ENCODE measurements at regions not wholly inside any gene's neighbourhood (a gene's known extent, or its start where the extent isn't known, plus 50 kb on each side); places are given as distances from the start of the nearest gene placed in this dataset.

DNA sequence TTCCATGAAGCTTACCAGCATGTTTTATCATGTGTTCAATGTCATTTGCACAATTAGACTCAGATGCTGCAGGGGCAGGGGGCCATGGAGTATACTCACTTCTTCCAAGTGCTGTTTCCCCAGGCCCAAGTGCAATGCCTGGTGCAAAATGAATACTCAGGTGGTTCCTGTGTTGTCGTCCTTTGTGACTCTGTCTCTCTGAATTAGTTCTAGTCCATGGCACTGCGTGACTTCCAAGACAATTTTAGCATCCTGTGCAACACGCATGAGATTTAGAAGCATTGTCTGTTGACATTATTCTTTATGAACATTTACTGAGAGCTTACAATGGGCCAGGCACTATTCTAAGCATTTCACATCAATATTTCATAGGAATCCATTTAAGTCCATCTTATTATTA lies 769.7 kb upstream of the RBFOX1 start:
- no peak for DNase-seq

DNA sequence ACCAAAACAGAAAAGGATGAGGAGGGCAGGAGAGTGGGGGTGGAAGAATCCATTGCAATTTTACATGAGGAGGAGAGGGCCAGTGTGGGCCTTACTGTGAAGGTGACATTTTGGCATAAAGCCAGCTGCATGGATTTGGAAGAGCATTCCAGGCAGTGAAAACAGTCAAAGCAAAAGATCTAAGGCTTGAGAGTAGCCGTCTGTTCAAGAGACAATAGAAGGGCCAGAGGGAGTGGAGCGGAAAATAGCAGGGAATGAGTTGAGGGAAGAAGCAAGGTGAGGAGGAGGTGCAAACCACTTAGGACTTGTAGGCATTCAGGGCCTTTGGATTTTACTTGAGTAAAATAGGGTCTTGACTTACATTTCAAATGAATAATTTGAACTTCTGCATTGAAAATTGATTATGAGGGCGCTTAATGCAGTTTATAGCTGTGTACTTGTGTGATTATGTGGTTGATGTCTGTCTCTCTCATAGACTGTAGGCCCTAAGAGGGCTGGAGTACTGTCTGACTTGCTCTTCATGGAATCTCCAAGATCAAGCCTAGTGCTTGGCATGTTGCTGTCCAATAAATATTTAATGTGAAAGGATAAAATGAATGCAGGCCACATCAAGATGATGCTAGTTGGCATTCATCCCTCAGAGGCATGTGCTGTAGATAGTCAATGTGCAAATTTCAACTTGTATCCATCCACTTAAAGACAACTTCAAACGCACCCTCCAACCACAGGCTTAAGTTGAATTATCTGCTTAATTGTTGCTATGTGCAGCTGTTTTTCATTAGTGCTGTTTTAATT lies 772.1 kb upstream of the RBFOX1 start:
- no peak for DNase-seq

DNA sequence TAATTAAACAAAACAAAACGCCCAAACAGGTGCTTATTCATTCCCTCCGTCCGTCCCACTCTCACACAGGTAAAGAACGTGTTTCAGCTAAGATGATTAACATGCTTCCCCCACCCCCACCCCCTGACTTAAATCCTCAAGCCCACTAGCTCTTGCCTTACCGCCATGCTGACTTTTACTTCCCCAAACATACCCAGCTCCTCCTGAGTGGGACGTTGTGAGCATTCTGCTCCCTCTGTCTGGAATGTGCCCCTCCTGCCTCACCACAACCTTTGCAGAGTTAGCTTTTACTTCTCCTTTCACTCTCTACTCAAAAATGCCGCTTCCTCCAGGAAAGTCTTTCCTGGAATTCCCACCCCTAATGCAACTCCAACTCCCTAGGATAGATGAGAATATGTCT lies 774.0 kb upstream of the RBFOX1 start:
- no peak for DNase-seq

DNA sequence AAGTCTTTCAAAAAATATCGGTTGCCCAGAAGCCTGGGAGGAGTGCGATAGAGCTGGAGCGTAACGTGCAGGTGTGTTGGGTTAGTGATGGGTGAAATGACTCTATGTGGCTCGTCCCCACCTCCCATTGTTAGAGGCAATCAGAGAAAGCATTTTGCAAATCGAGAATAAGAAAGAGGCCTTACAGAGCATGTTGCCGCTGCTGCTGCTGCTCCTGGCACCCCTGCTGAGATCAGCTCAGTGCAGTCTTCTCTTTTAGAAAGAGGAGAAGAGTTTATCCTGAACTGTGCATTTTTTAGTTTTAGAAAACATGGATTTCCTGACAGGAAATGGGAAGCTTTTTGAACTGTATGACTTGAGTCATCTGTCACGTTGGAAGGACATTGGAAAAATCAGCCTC lies 774.5 kb upstream of the RBFOX1 start:
- no peak for DNase-seq

DNA sequence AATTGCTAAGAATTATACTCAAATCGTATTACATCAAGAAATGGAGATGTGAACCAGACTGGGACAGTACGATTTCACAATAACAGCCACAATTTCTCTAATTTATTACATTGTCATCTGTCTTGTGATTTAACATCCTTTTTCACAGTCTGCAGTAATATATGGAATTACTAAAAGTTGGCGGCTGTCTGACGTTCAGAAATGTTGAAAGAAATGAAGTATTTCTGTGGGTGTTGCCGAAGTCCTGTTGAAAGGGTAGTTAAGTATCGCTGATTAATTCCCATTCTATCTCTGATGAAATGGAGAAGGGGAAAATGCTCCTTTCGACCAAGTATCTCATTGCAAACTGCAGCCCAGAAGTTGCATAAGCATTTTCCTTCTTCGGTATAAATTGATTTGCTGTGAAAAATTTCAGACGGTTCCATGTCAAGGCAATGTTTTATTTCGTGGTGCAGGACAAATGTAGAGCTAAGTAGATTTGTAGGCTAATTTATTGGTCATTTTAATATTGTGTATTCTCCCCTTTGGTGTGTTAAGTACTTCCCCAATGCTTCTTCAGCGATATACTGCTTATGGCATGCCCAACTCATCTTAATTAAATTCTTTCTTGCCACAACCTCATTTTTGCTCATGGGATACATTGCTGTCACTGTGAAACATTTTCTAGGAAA lies 775.2 kb upstream of the RBFOX1 start:
- DNase-seq = no peak

DNA sequence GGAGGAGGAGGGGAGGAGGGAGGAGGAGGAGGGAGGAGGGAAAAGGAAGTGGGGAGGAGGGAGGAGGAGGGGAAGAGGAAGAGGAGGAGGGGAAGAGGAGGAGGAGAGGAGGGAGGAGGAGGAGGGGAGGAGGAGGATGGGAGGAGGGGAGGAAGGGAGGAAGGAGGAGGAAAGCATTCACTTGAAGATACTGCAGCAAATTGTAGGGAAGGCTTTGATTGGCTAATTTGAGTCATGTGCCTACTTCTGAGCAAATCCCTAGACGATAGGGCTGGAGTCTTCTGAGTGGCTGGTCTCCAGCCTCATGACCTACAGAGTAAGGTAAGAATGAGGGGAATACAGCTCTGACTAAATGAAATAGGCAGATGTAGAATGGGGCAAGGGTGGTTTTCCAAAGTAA lies 783.2 kb upstream of the RBFOX1 start:
- DNase-seq = no peak

DNA sequence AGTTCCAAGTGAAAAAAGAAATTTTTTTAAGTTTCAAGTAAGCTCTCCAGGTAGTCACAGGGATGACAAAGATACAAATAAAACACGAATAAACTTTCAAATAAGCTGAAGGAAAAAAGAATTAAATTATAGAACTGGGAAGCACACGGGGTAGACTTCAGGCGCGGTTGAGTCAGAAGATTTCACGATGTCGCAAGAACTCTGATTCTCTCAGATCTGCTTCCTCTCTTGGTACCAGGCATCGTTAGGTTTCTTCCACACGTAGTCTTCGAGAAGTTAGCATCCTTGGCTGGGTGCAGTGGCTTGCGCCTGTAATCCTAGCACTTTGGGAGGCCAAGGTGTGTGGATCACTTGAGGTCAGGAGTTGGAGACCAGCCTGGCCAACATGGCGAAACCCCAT lies 784.1 kb upstream of the RBFOX1 start:
- no peak for DNase-seq

DNA sequence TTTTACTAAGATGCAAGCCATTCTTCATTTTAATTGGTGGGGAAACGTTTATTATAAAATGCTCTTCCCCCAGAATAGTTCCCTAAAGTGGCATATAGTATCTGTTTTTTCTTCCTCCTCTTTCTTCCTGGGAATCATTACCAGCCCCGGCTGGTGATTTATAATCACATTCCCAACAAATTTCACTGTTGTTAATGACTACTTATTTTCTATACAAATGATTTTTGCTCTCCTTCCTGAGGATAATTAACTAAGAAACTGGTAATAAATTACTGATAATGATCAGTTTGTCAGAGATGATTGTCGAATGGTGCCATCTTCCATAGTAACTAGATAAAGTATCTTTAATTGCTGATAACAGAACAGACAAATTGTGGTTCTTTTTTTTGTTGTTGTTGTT lies 785.5 kb upstream of the RBFOX1 start:
- DNase-seq = no peak

DNA sequence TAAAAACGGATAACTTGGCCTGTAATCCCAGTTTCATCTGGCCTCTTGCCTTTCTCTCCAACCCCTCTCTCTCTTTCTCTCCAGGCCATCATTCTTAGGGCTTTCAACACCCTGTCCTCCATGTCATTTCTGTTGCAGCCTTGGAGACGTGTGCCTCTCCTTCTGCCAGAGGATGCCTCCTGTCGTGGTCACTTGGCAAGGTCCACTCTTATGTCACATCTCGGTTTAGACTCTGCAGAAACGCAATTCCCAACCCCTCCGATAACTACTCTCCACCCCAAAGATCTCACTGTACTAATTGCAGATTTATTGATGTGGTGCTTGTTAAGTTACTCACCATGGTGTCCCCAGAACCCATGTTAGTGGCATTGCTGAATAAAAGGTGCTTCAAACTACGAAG lies 787.3 kb upstream of the RBFOX1 start:
- no peak for DNase-seq

DNA sequence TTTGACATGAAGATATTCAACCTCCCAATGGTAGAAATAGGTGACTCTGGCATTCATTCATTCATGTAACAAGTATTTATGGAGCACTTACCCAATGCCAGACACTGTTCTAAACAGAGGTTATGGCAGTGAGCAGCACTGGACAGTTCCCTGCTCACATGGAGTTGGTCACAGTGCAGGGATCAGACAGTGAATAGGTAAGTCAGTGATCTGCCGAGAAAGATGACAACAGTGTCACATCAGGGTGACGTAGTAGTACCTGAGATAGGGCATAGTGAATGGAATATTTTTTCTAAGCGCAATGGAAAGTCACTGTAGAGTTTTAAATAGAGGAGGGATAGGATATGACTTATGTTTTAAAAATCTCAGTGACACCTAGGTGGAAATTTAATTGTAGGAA lies 791.4 kb upstream of the RBFOX1 start:
- no peak for DNase-seq

DNA sequence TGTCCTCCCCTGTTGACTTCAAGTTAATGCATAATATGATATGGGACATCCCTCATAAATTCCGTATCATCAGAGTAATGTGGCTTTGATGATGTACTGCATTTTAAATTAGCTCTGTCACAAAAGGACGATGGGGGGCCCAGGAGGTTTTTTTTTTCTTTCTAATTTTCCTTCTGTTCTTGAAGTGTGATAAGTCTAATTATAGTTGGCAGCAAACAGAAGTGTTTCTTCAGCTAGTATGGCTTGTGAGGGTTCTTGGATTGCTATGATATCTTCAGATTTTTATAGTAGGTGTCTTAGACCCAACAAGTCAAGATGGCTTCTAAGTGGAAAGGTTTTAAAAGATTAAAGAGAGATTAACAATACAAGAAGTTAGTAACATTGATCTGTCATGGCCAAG lies 796.2 kb upstream of the RBFOX1 start:
- no peak for DNase-seq

DNA sequence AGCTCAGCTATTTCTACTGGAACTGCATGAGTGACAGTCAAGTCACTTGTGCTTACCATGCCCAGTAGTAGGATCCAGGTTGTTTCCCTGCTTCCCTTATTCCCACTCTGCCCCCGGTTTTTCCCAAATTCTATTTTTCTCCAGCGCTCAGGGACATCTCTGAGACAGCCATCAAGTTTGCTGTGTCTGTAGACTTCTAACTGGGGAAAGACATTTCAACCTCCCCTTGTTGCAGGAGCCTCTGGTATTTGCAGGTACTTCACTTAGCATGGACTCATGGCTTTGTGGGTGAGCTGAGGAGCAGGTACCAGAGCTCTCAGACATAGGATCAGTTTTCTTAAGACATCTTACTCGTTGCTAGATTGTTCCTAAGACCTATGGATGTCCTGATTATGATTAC lies 801.6 kb upstream of the RBFOX1 start:
- DNase-seq = no peak

DNA sequence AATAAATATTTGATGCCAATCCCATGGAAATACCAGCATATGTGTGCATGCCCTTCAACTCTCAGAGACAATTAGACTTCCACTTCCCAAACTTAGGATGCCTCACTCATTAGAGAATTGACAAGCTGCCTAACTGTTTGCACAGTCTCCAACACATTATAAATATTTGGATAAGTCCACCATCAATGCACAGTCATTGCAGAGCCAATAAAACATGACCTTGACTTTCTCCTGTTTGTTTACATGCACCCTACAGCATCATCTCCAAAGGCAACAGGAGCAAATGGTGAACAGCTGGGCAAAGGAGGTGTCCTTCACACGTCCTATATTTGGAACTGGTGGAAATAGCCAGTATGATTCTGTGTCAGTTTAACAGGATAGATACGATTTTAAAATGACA lies 804.4 kb upstream of the RBFOX1 start:
- DNase-seq = no peak

DNA sequence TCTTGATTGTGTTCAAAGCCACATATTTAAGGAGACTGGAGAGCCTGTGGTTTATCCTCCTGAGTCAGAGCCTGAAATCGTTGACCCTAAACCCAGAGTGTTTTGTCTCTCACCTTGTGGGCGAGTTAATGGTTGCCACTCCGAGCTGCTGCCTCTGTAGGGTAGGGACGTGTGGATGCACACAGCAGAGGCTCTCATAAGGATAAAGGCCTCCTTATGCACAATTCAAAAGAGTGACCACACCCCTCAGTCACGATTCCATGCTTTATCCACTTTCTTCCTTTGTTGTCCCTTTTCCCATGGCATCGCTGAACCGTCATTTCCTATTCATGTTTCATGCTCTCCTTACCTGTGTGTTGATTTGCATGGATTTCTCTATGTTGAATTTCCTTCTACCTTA lies 805.0 kb upstream of the RBFOX1 start:
- no peak for DNase-seq

DNA sequence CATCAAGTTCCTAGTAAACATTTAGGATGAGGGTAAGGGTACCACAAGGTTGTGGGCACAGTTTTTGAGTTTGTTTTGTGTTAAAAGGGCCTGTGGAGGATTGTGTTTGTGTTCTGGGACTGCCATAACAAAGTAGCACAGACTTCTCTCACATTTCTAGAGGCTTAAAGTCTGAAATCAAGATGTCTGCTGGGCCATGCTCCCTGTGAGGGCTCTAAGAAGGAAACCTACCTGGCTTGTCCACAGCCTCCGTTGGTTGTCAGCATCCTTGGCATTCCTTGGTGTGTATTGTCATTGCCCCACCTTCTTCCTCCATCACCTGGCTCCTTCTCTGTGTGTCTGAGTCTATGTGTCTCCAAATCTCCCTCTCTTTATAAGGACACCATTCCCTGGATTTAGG lies 808.1 kb upstream of the RBFOX1 start:
- DNase-seq = no peak

DNA sequence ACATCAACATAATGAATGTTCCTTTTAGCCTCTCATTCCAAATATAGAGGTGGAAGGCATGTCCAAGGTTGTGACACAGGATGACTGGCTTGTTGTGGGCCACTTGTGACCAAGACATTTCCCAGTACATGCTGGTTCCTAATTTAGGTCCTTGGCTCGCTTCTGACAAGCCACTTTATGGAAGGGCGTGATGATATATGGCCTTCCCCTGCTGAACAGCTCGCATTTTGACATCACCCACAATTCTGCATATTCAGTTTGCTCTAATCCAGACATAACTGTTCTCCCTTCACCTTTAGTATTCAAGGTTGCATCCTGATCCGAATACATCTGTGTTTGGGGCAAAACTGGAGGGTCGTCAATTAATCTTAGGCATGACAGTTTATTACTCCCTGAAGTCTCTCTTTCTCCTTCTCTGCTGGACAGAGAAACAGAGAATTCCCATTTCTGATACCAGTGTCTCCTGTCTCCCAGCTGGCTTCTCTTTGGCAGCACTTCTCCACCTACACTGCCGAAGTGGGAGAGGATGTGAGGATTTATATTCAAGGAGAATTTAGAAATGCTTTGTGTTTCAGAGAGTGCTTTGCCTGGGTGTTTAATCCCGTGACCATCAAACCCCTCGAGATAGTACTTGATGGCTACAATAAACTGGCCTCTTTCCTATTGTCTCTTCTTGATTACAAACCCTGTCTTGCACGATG lies 815.5 kb upstream of the RBFOX1 start:
- no peak for DNase-seq

DNA sequence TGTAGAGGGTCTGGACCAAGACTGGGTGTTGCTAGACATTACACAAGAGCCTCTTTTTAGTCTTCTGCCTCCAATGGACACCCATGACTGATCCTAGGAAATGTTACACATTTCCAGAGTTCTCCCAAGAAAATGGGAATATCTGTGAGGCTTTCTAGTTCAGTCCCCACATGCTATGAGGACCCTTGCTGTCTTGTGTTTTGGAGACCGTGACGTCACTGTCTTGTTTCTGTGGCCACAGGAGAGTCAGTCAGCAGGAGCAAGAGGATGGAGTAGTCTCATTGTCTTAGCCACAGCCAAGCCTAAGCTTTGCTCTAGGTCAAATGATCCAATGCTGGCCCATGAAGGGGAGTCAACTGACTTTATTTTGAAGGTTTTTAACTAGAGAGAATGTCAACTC lies 820.1 kb upstream of the RBFOX1 start:
- DNase-seq = no peak

DNA sequence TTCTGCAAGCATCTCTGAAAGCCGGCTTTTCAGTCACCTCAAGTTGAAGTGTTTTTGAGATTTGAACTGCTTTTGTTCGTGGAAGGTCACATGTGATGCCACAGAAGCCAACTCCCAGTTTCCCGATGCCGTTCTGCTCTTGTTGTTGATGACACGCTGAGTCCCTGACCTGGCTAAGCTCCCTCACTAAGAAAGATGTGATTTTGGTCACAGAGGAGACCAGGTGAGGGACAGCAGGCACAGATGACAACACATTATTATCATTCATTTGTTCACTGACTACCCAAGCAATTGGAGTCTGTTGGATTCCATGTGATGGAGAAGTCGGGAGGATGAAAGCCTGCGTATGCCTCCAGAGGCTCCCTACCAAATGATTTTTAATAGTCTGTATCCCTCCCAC lies 822.4 kb upstream of the RBFOX1 start:
- DNase-seq = no peak

DNA sequence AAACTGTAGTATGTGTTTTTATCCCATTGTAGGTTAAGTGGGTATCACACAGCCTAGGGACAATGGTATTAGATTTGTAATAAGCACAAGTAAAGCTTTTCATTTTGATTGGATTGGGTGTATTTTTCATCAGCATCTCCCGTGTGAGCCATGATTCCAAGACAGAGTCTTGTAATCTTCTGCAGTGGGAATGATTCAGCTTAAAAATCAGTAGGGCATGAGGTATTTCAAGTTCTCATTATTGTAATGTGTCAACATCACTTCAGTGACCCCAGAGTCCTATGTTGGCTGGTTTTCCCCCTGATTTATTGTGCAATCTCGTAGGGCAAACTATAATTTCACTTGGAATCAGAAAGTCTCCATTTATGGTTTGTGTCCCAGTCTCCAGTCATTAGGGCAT lies 833.2 kb upstream of the RBFOX1 start:
- DNase-seq = no peak

DNA sequence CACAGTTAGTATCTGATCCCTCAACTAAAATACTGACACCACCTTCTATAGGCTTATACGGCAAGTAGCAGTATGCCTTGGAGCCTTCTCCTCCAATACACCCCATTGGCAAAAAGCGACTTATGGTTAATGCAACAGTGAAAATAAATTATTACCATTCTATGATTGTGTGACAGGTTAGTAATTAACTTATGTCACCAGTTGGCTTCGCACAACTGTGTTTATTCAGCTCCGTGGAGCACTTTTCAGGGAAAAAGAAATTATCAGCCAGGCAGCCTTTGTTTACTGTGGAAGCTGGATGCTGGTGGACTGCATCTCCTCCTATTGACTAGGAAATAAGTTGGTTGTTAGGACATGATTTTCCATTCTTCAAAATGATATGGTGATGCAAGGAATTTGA lies 833.8 kb upstream of the RBFOX1 start:
- DNase-seq = no peak

DNA sequence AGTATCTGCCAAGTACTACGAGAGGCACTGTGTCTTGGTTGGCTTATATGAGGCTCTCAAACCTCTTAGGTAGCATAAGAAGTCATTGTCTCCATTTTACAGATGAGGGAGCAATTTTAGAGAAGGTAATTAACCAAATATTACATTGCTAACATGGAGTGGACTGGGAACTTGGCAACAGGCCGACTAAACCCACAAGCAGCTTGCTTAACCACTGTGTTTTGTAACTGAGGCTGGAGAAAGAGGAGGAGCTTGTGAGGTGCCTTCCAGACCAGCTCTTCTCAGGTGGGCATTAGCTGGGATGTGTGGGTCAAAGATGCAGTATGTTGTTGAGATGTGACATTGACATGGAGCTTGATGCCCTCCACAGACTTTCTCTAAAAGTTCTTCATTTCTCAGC lies 835.6 kb upstream of the RBFOX1 start:
- no peak for DNase-seq

DNA sequence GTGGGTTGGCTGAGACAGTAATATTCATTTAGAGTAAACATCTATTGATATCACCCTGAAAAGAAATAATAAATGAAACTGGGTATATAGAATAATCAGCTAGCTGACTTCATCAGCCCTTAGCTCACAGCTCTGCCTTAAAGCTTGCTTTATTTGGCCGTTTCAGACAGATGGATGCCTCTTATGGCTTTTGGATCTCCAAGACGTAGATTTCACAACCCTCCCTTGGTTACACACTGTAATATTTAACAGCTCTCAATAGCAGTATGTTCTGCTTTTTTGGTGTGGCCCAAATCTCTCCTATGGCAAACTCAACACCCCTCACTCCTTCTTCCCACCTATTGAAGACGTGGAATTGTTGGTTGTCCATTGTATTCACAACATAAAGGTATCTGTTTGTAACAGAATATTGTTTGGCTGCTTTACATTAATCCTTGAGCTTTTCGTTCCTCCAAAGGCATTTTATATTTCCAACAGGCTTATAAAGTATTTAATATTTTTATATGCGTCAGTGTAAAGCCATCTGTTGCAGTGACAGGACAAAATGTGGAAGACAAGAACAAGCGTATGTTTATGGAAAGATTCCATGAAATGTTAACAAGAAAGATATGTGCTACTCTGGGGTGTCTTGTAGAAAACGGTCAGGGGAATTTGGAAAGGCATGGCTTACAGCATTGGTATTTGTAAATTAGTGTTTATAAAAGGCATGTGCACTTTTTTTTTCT lies 837.0 kb upstream of the RBFOX1 start:
- no peak for DNase-seq

DNA sequence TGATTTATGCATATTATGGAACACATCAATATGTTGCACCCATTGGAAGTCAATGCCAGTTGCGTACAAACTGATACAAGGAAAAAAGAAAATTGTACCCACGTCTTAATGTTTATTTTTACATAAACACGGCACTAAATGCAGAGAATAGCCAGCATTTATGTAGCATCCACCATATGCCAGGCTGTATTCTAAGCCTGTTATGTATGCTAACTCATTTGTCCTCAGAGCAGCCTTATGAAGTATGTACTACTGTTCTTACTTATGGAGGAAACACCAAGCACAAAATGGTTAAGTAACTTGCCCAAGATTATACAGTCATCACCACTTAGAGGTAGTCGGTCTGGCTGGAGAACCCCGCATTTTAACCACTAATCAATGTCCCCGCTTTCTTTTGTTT lies 837.9 kb upstream of the RBFOX1 start:
- no peak for DNase-seq

DNA sequence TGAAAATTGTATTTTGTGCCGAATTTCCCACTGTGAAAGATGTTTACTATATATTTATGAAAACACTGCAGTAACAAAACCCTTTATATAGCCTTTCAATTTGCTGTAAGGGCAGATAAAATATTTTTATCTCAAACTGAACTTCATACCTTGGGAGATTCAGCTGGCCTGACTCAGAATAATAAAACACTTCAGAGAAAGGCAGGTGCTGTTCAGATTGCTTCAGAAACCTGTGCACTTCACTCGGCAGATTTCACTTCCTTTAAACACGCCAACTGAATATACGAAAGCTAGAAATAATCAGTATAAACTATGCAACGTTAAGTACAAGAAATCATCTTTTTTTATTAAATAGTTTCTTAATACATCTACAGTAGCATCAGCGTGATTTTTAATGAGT lies 839.1 kb upstream of the RBFOX1 start:
- DNase-seq = no peak

Measured in right hindlimb (tissue), 1 donor.